PFSK-1 (cell line): ENCODE measurements at regions not wholly inside any gene's neighbourhood (a gene's known extent, or its start where the extent isn't known, plus 50 kb on each side); places are given as distances from the start of the nearest gene placed in this dataset.

Experiments
- FOXP2 ChIP-seq: optimal IDR thresholded peaks from 2 replicates; pipeline ENCODE3; 2011; ENCODE audit warnings: borderline replicate concordance, control low read depth, inconsistent platforms; ENCODE audit not compliant: insufficient read depth; ENCODE audit errors: extremely low read length, extremely low read depth
- POLR2AphosphoS5 ChIP-seq: IDR thresholded peaks from 2 replicates; pipeline ENCODE4 v1.6.1; 2012; ENCODE audit warnings: low read depth, mild to moderate bottlenecking, control low read depth, low read length, moderate library complexity
- SIN3A ChIP-seq: IDR thresholded peaks from 2 replicates; pipeline ENCODE4 v1.6.1; 2012; ENCODE audit warnings: mild to moderate bottlenecking, low read length, moderate library complexity, borderline replicate concordance; ENCODE audit not compliant: insufficient read depth
- TF ChIP-seq, protein P1 (sequence below), 2 experiments: IDR thresholded peaks; 2 replicates each; pipeline versions ENCODE4 v1.6.1 to v1.8.0; 2011 to 2012; ENCODE audit warnings: low read depth in 2 of 2, low read length in 2 of 2, control low read depth in 1 of 2, inconsistent platforms in 1 of 2, mild to moderate bottlenecking in 1 of 2, moderate library complexity in 1 of 2; ENCODE audit not compliant: insufficient read depth in 1 of 2

DNA sequence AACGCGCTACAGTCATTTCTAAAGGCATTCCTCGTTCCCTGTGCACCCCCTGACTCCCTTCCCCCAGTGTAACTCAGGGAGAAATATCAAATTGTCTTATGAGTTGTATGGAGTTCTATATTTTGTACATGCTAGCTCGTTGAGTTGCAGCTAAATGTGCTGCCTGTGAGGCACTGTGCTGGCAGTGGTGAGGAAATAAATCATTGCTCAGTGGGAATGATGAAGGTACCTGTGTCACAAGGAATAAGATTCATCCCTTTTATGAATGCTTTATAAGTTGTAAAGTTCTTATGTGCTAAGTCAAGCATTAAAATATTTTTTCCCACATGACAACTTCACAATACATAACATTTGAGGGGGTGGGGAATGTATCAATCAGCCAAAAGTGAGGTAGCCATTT lies 939.6 kb upstream of the CRIM1 start:
- no peak for TF ChIP-seq SIN3A
- TF ChIP-seq POLR2AphosphoS5 = no peak
- TF ChIP-seq, protein P1, sequence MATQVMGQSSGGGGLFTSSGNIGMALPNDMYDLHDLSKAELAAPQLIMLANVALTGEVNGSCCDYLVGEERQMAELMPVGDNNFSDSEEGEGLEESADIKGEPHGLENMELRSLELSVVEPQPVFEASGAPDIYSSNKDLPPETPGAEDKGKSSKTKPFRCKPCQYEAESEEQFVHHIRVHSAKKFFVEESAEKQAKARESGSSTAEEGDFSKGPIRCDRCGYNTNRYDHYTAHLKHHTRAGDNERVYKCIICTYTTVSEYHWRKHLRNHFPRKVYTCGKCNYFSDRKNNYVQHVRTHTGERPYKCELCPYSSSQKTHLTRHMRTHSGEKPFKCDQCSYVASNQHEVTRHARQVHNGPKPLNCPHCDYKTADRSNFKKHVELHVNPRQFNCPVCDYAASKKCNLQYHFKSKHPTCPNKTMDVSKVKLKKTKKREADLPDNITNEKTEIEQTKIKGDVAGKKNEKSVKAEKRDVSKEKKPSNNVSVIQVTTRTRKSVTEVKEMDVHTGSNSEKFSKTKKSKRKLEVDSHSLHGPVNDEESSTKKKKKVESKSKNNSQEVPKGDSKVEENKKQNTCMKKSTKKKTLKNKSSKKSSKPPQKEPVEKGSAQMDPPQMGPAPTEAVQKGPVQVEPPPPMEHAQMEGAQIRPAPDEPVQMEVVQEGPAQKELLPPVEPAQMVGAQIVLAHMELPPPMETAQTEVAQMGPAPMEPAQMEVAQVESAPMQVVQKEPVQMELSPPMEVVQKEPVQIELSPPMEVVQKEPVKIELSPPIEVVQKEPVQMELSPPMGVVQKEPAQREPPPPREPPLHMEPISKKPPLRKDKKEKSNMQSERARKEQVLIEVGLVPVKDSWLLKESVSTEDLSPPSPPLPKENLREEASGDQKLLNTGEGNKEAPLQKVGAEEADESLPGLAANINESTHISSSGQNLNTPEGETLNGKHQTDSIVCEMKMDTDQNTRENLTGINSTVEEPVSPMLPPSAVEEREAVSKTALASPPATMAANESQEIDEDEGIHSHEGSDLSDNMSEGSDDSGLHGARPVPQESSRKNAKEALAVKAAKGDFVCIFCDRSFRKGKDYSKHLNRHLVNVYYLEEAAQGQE (IDR thresholded peaks at IDR 0.05; ENCODE audit: insufficient read depth in 1 of 2, low read depth in 2 of 2, low read length in 2 of 2) = no peak
- no peak for TF ChIP-seq FOXP2
